Subcutaneous abdominal adipose tissue (tissue), 5 donors: ENCODE measurements at regions not wholly inside any gene's neighbourhood (a gene's known extent, or its start where the extent isn't known, plus 50 kb on each side); places are given as distances from the start of the nearest gene placed in this dataset.

Source experiments
- H3K27ac ChIP-seq: one replicate; pipeline ENCODE4 v1.7.0; 2013; ENCODE audit warnings: low read depth, mild to moderate bottlenecking, inconsistent platforms, low read length, moderate library complexity
- H3K27me3 ChIP-seq, 5 donors: one replicate each; pipeline ENCODE4 v1.7.0; 2013; ENCODE audit warnings: low read length in 5 of 5, inconsistent platforms in 1 of 5; ENCODE audit not compliant: control insufficient read depth in 5 of 5, insufficient read depth in 4 of 5
- H3K36me3 ChIP-seq, 5 donors: one replicate each; pipeline ENCODE4 v1.7.0; 2013; ENCODE audit warnings: low read length in 5 of 5; ENCODE audit not compliant: control insufficient read depth in 5 of 5, insufficient read depth in 5 of 5
- H3K4me1 ChIP-seq, 5 donors: one replicate each; pipeline ENCODE4 v1.7.0; 2013; ENCODE audit warnings: low read length in 5 of 5, mild to moderate bottlenecking in 3 of 5, moderate library complexity in 1 of 5; ENCODE audit not compliant: control insufficient read depth in 5 of 5, insufficient read depth in 5 of 5
- H3K4me3 ChIP-seq, 5 donors: one replicate each; pipeline ENCODE4 v1.7.0; 2013; ENCODE audit warnings: low read length in 5 of 5, low read depth in 1 of 5
- H3K9ac ChIP-seq, 5 donors: one replicate each; pipeline ENCODE4 v1.7.0; 2013; ENCODE audit warnings: low read length in 5 of 5, mild to moderate bottlenecking in 4 of 5, moderate library complexity in 3 of 5
- H3K9me3 ChIP-seq, 5 donors: one replicate each; pipeline ENCODE4 v1.7.0; 2013; ENCODE audit warnings: low read length in 5 of 5; ENCODE audit not compliant: control insufficient read depth in 5 of 5
- donor health status: healthy.
- donor health status: healthy.
- donor health status: healthy.
- donor health status: healthy.
- donor health status: healthy.

DNA sequence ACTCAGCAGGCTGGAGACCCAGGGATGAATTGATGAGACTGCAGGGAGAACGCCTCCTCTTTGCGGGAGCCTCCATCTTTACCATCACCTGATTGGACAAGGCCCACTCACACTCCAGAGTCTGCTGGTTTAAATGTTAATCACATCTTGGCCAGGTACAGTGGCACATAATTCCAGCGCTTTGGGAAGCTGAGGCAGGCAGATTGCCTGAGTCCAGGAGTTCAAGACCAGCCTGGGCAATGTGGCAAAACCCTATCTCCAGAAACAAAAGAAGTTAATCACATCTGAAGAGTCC lies 121.8 kb upstream of the C1orf174 start:
- H3K4me1 ChIP-seq, result no peaks in the 10 kb centered on the region
- H3K27ac ChIP-seq, result no peak overlapping the region
- H3K27me3 ChIP-seq, result peaks cover 0 to 21% (median 13%) of the 10 kb centered on the region in 5 donors
- no peak overlapping the region for H3K4me3 ChIP-seq
- no peak overlapping the region for H3K9ac ChIP-seq
- no peaks in the 10 kb centered on the region for H3K36me3 ChIP-seq
- H3K9me3 ChIP-seq, result peaks cover 0 to 5% (median 3%) of the 10 kb centered on the region in 5 donors

DNA sequence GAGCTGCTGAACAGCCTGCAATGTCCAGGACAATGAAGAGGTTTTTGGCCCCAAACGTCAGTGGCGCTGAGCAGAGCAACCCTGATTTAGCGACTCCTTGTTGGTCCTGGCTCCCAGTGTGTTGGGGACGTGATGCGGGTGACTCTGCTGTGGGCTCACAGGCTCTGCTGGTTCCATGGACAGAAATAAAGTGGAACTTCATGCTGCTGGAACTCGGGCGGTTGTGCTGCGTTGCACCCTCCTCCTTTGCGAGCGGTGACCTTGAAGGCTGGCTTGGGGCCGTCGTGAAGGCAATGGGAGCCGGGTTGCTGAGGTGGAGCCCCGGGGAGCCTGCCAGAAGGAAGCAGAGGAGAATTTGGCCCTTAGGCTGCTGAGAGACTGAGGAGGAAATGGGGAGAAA lies 122.6 kb upstream of the C1orf174 start:
- Histone ChIP-seq H3K27me3 (peaks cover 0 to 25% (median 18%) of the 10 kb centered on the region in 5 donors), H3K4me3 (no peak overlapping the region), H3K9ac (no peak overlapping the region), H3K4me1 (no peaks in the 10 kb centered on the region), H3K9me3 (peaks cover 0 to 6% (median 3%) of the 10 kb centered on the region in 5 donors), H3K36me3 (no peaks in the 10 kb centered on the region), H3K27ac (no peak overlapping the region)

DNA sequence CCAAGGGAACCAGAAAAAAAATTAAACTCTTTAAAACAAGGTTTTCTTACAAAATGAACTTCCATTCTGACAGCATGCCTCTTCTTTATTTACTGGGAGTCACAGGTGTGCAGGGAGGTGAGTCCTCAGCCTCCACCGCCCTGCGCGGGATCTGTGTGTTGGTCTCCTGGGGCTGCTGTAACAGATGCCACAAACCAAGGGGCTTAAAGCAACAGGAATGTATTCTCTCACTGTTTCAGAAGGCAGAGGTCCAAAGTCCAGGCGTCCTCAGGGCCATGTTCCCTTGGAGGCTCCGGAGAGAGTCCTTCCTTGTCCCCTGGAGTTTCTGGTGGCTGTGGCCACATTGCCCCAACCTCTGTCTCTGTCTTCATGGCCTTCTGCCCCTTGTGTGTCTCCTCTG lies 123.6 kb upstream of the C1orf174 start:
- Histone ChIP-seq H3K9ac (no peak overlapping the region), H3K27ac (no peak overlapping the region), H3K9me3 (peaks cover 0 to 7% (median 3%) of the 10 kb centered on the region in 5 donors), H3K27me3 (peaks cover 4 to 27% (median 18%) of the 10 kb centered on the region in 5 donors), H3K36me3 (no peaks in the 10 kb centered on the region), H3K4me1 (no peaks in the 10 kb centered on the region), H3K4me3 (no peak overlapping the region)

DNA sequence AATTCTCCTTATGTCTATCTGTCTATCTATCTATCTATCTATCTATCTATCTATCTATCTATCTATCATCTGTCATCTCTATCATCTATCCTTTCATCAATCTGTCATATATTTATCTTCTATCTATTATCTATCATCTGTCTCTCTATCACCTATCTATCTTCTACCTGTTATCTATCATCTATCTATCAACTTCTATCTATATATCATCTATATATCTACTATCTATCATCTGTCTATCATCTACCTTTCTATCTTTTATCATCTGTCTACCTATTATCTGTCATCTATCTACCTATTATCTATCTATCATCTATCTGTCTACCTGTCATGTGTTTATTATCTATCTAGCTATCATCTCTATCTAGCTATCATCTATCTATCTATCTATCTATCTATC lies 124.7 kb upstream of the C1orf174 start:
- Histone ChIP-seq H3K27ac (no peak overlapping the region), H3K27me3 (peaks cover 4 to 21% (median 18%) of the 10 kb centered on the region in 5 donors)

DNA sequence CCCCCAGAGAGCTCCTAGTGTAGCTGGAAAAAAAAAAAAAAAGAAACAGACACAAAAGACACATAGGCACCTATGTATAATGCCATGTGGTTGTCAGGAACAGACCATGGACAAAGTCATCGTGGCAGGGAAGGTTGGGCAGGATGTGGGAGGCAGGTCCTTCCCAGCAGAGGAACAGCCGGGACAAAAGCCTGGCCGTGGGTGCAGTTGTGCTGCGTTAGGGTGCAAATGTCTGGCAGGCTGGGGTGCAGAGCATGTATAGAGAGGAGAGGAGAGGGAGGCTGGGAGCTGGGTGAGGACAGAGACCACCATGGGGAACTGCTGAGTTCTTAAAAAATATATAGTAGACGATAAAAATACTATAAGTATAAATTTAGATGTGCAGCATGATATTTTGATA lies 125.7 kb upstream of the C1orf174 start:
- Histone ChIP-seq H3K4me3 (no peak overlapping the region), H3K36me3 (no peaks in the 10 kb centered on the region), H3K9me3 (peaks cover 0 to 8% (median 5%) of the 10 kb centered on the region in 5 donors), H3K4me1 (no peaks in the 10 kb centered on the region), H3K27ac (no peak overlapping the region), H3K9ac (no peak overlapping the region), H3K27me3 (peaks cover 4 to 14% (median 13%) of the 10 kb centered on the region in 5 donors)

More for the DNA sequence above, 124.7 kb upstream of the C1orf174 start:
- Histone ChIP-seq H3K9me3 (peaks cover 0 to 7% (median 3%) of the 10 kb centered on the region in 5 donors), H3K4me1 (no peaks in the 10 kb centered on the region), H3K9ac (no peak overlapping the region), H3K36me3 (no peaks in the 10 kb centered on the region), H3K4me3 (no peak overlapping the region)

DNA sequence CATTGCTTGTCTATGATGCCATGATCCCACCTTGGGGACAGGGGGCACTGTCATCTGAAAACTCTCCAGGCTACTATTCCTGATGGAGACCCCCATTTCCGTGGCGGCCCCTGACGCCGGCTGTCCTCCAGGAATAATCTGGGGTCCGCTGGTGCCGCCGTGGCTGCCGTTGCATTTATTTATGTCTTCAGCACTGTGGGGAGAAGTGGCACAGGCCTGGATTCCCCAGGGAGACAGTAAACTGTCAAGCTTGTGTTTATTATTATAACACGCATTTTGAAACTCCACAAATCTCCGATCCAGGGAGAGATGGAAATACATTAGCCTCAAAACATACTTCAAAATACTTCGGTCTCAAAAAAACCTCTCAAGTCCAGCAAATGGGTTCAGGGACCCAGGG lies 126.9 kb upstream of the C1orf174 start:
- no peak overlapping the region for H3K27ac ChIP-seq
- H3K4me1 ChIP-seq, result no peaks in the 10 kb centered on the region
- peaks cover 4 to 12% (median 6%) of the 10 kb centered on the region in 5 donors for H3K27me3 ChIP-seq
- peaks cover 3 to 15% (median 8%) of the 10 kb centered on the region in 5 donors for H3K9me3 ChIP-seq
- H3K4me3 ChIP-seq, result no peak overlapping the region
- no peaks in the 10 kb centered on the region for H3K36me3 ChIP-seq
- no peak overlapping the region for H3K9ac ChIP-seq

DNA sequence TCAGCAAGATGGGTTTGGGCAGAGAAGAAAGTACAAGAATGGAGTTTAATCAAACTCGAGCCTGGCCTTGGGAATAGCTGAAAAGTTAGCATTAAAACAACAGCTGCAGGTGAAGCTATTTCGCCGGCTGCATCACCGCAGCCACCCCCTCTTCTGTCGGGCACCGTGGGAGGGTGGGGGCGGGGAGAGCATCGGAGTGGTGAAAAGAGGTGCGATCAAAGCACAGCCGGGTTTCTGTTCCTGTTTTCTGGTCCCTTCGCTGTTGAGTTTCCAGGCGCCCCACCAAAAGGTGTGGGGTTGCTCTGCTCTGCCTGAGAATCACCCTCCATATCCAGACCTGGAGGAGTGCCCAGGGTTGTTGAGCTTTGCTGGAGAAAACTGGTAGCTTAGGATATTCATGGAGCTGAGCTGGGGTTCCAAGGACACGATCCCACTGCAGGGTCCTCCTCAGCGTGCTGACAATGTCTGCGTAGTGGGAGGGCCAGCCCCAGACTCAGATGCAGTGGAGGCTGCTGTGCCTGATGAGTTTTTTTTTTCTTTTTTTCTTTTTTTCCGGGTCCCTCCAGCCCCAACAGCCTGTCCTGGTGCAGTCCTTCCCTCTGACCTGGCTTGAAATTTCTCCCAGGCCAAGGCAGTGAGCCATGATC lies 127.5 kb upstream of the C1orf174 start:
- Histone ChIP-seq H3K4me1 (no peaks in the 10 kb centered on the region), H3K9ac (no peak overlapping the region), H3K27ac (no peak overlapping the region), H3K4me3 (no peak overlapping the region), H3K27me3 (peaks cover 7 to 16% (median 10%) of the 10 kb centered on the region in 5 donors), H3K9me3 (peaks cover 3 to 15% (median 8%) of the 10 kb centered on the region in 5 donors), H3K36me3 (no peaks in the 10 kb centered on the region)

DNA sequence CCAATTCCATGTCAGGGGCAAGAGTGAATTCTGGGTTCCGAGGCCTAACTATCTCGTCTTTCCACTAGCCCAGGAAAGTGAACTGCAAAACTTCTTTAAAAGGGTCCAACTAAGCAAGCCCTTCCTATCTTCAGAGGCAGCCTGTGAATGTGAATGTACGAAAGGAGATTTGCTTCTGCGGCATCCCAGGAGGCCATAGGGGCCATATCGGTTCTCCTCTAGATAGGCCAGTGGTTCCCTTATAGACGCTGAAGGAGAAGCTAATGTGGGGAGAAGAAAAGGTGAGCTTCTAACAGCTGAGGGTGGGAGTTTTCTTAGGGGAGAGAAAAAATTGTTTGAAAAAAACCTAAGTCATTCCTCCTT lies 128.0 kb upstream of the C1orf174 start:
- Histone ChIP-seq H3K4me1 (no peaks in the 10 kb centered on the region), H3K4me3 (no peak overlapping the region), H3K27me3 (peaks cover 12 to 21% (median 15%) of the 10 kb centered on the region in 5 donors), H3K36me3 (no peaks in the 10 kb centered on the region), H3K9me3 (peaks cover 3 to 15% (median 8%) of the 10 kb centered on the region in 5 donors), H3K27ac (no peak overlapping the region), H3K9ac (no peak overlapping the region)

DNA sequence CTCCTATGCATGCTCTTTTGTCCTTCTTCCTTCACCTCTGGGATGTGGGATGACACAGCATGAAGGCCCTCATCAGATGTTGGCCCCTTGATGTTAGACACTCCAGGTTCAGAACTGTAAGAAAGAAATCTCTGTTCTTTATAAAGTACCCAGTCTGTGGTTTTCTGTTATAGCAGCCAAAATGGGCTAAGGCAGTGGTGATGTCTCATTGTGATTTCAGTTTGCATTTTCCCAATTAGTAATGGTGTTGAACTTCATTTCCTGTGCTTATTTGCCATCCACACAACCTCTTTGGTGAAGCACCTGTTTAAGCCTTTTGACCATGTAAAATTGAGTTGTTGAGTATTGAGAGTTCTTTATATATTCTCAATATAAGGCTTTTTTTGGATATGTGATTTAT lies 129.3 kb upstream of the C1orf174 start:
- no peak overlapping the region for H3K27ac ChIP-seq
- H3K9me3 ChIP-seq, result peaks cover 2 to 14% (median 6%) of the 10 kb centered on the region in 5 donors
- no peak overlapping the region for H3K9ac ChIP-seq
- H3K36me3 ChIP-seq, result no peaks in the 10 kb centered on the region
- H3K27me3 ChIP-seq, result peaks cover 14 to 27% (median 18%) of the 10 kb centered on the region in 5 donors
- no peak overlapping the region for H3K4me3 ChIP-seq
- H3K4me1 ChIP-seq, result no peaks in the 10 kb centered on the region

DNA sequence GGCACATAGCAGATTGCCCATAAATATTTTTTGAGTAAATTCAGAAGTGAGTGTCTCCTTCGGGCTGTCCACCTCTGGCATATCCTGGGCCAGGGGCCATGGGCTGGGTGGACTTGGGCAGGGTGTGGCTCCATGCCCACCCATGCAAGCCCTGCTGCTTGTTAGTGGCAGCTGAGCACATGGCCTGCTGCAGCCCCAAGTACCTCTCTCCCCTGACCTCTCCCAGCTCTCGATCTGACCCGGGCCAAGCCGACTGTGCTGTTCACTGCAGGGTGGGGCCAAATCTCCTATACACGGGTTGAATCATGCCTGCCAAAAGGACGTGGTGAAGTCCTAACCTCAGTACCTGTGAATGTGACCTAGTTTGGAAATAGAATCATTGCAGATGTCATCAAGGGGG lies 132.5 kb upstream of the C1orf174 start:
- no peak overlapping the region for H3K9ac ChIP-seq
- no peak overlapping the region for H3K27ac ChIP-seq
- no peaks in the 10 kb centered on the region for H3K4me1 ChIP-seq
- H3K36me3 ChIP-seq, result no peaks in the 10 kb centered on the region
- H3K4me3 ChIP-seq, result no peak overlapping the region
- peaks cover 12 to 22% (median 20%) of the 10 kb centered on the region in 5 donors for H3K27me3 ChIP-seq
- peaks cover 0 to 14% (median 6%) of the 10 kb centered on the region in 5 donors for H3K9me3 ChIP-seq
